Globus pallidus (tissue), 1 donor: ENCODE measurements at regions not wholly inside any gene's neighbourhood (a gene's known extent, or its start where the extent isn't known, plus 50 kb on each side); places are given as distances from the start of the nearest gene placed in this dataset.

Source experiments
- DNase-seq: peaks from one replicate; pipeline ENCODE4 v3.0.0-alpha.2; 2015; ENCODE audit warnings: low spot score

- DNase-seq: no peak
Measured at GRCh38 chr14:51307551-51307950, 67.5 kb downstream of the TMX1 start.

- no peak for DNase-seq
Measured at GRCh38 chr14:51308866-51309265, 68.8 kb downstream of the TMX1 start.

- peak; percentile 51 for DNase-seq
Measured at GRCh38 chr14:51310505-51310944, 70.5 kb downstream of the TMX1 start.

GRCh38 chr14:51314321-51315015, 74.4 kb downstream of the TMX1 start:
- no peak for DNase-seq

GRCh38 chr14:51317373-51317772, 77.3 kb downstream of the TMX1 start:
- no peak for DNase-seq

- peak; percentile 9 for DNase-seq
Measured at GRCh38 chr14:51318813-51319597, 79.0 kb downstream of the TMX1 start.

GRCh38 chr14:51321036-51321435, 81.0 kb downstream of the TMX1 start:
- no peak for DNase-seq

- no peak for DNase-seq
Measured at GRCh38 chr14:51323492-51323891, 83.4 kb downstream of the TMX1 start.

- DNase-seq: no peak
Measured at GRCh38 chr14:51327376-51327775, 87.3 kb downstream of the TMX1 start.

GRCh38 chr14:51328064-51328771, 88.2 kb downstream of the TMX1 start:
- peak; percentile 5 for DNase-seq

- DNase-seq: no peak
Measured at GRCh38 chr14:51328772-51329353, 88.8 kb downstream of the TMX1 start.

GRCh38 chr14:51331486-51332367, 91.7 kb downstream of the TMX1 start:
- no peak for DNase-seq

GRCh38 chr14:51333299-51333698, 93.3 kb downstream of the TMX1 start:
- DNase-seq: no peak

- no peak for DNase-seq
Measured at GRCh38 chr14:51333901-51334521, 94.0 kb downstream of the TMX1 start.

- DNase-seq: no peak
Measured at GRCh38 chr14:51334566-51334965, 94.5 kb downstream of the TMX1 start.

- no peak for DNase-seq
Measured at GRCh38 chr14:51335531-51335930, 95.5 kb downstream of the TMX1 start.

- DNase-seq: no peak
Measured at GRCh38 chr14:51335961-51336723, 96.1 kb downstream of the TMX1 start.

GRCh38 chr14:51336734-51337133, 96.7 kb downstream of the TMX1 start:
- DNase-seq: no peak

GRCh38 chr14:51337520-51337919, 97.5 kb downstream of the TMX1 start:
- DNase-seq: no peak

GRCh38 chr14:51341338-51341737, 101.3 kb downstream of the TMX1 start:
- no peak for DNase-seq
